GM23248 (cell line): ENCODE measurements at regions not wholly inside any gene's neighbourhood (a gene's known extent, or its start where the extent isn't known, plus 50 kb on each side); places are given as distances from the start of the nearest gene placed in this dataset.

Source experiments
- DNase-seq: peaks from one replicate; pipeline ENCODE4 v3.0.0-alpha.2; 2015
- H2AFZ ChIP-seq: fragments of 200-600 bp; sonication (generic); 2 replicates; pipeline ENCODE4 v1.6.1; 2016; ENCODE audit warnings: antibody characterized with exemption
- H3F3A ChIP-seq: fragments of 200-600 bp; sonication (generic); 2 replicates; pipeline ENCODE4 v1.6.1; 2016; ENCODE audit warnings: mild to moderate bottlenecking, antibody characterized with exemption, mixed run types; ENCODE audit not compliant: insufficient read depth
- H3K27ac ChIP-seq: fragments of 200-600 bp; sonication (generic); 2 replicates; pipeline ENCODE4 v1.5.1; 2016; ENCODE audit warnings: mild to moderate bottlenecking
- H3K27me3 ChIP-seq: fragments of 200-600 bp; sonication (generic); replicated peaks from 2 replicates; pipeline ENCODE4 v1.6.1; 2016; ENCODE audit warnings: mild to moderate bottlenecking; ENCODE audit not compliant: insufficient read depth
- H3K36me3 ChIP-seq: fragments of 200-600 bp; sonication (generic); 2 replicates; pipeline ENCODE4 v1.6.1; 2016; ENCODE audit warnings: low read depth, mild to moderate bottlenecking
- H3K4me1 ChIP-seq: fragments of 200-600 bp; sonication (generic); 2 replicates; pipeline ENCODE4 v1.6.1; 2016; ENCODE audit warnings: mild to moderate bottlenecking; ENCODE audit not compliant: insufficient read depth
- H3K4me2 ChIP-seq: fragments of 200-600 bp; sonication (generic); one replicate; pipeline ENCODE4 v1.6.1; 2016; ENCODE audit warnings: mild to moderate bottlenecking; ENCODE audit not compliant: unreplicated experiment
- H3K4me3 ChIP-seq: fragments of 200-600 bp; sonication (generic); 2 replicates; pipeline ENCODE4 v1.5.1; 2016; ENCODE audit warnings: mild to moderate bottlenecking
- H3K79me2 ChIP-seq: fragments of 200-600 bp; sonication (generic); 2 replicates; pipeline ENCODE4 v1.6.1; 2016; ENCODE audit warnings: mild to moderate bottlenecking; ENCODE audit not compliant: insufficient read depth
- H3K9ac ChIP-seq: fragments of 200-600 bp; sonication (generic); 2 replicates; pipeline ENCODE4 v1.6.1; 2016; ENCODE audit warnings: mild to moderate bottlenecking
- H3K9me2 ChIP-seq: fragments of 200-600 bp; sonication (generic); 2 replicates; pipeline ENCODE4 v1.6.1; 2016; ENCODE audit warnings: mixed run types, mild to moderate bottlenecking, moderate library complexity; ENCODE audit not compliant: insufficient read depth
- H3K9me3 ChIP-seq: fragments of 200-600 bp; sonication (generic); one replicate; pipeline ENCODE4 v1.6.1; 2017; ENCODE audit warnings: low read depth
- H4K20me1 ChIP-seq: fragments of 200-600 bp; sonication (generic); 2 replicates; pipeline ENCODE4 v1.6.0; 2016; ENCODE audit not compliant: insufficient read depth
- EZH2 ChIP-seq: fragments of 200-600 bp; sonication (generic); IDR thresholded peaks from 2 replicates; pipeline ENCODE4 v1.6.1; 2018; ENCODE audit warnings: antibody characterized with exemption, mild to moderate bottlenecking; ENCODE audit not compliant: insufficient read depth, poor library complexity, severe bottlenecking
- EZH2phosphoT487 ChIP-seq: fragments of 200-600 bp; sonication (generic); IDR thresholded peaks from 2 replicates; pipeline ENCODE4 v1.6.1; 2018; ENCODE audit warnings: antibody characterized with exemption, moderate library complexity, mild to moderate bottlenecking, low read depth; ENCODE audit not compliant: insufficient read depth
- WGBS, 2 experiments: methylation state at CpG; one replicate each; pipeline ENCODE4 v1.1.6; 2015 to 2017; ENCODE audit warnings: low lambda C conversion rate in 2 of 2, low coverage in 1 of 2; ENCODE audit errors: missing lambda C conversion rate in 2 of 2; 5-methylcytosine and 5-hydroxymethylcytosine counted together
- in situ Hi-C: fragments of 300-500 bp; cut with MboI; formaldehyde crosslinking; loops from 2 replicates; pipeline ENCODE4 v1.15.0; 2020

DNA sequence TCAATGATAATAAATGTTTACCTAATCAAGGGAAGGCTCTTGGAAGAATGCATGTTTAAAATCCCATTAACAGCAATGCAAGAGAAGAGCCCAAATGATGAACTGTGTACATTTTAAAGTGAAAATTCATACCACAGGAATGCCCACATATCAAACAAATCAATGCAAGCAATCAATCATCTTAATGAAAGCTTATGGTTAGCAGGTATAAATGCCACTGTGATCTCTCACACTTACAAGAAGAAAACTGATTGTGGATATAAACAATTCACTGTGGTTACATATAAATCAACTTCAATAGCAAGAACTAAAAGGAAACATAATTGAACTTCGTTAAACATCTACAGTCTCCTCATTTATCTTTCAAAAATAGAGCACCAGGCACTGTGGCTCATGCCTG lies 161.0 kb upstream of the RORB start:
- 0% methylated on average over 1 of the region's 1 CpG for WGBS, 2 experiments
- H3K4me2 ChIP-seq: no peak overlapping the region
- no peaks in the 10 kb centered on the region for H3K79me2 ChIP-seq
- no peaks in the 10 kb centered on the region for H3K36me3 ChIP-seq
- H3K4me1 ChIP-seq: no peaks in the 10 kb centered on the region
- H3K4me3 ChIP-seq: no peak overlapping the region
- no peak overlapping the region for H3K27ac ChIP-seq
- H3K9ac ChIP-seq: no peak overlapping the region
- no peak for DNase-seq
- no peak for TF ChIP-seq EZH2phosphoT487
- TF ChIP-seq EZH2: no peak
- H2AFZ ChIP-seq: no peak overlapping the region
- no peaks in the 10 kb centered on the region for H3K9me3 ChIP-seq
- no peaks in the 10 kb centered on the region for H3F3A ChIP-seq
- no peaks in the 10 kb centered on the region for H3K9me2 ChIP-seq
- no peaks in the 10 kb centered on the region for H3K27me3 ChIP-seq
- H4K20me1 ChIP-seq: no peaks in the 10 kb centered on the region
- in situ Hi-C loops: no loop called here

DNA sequence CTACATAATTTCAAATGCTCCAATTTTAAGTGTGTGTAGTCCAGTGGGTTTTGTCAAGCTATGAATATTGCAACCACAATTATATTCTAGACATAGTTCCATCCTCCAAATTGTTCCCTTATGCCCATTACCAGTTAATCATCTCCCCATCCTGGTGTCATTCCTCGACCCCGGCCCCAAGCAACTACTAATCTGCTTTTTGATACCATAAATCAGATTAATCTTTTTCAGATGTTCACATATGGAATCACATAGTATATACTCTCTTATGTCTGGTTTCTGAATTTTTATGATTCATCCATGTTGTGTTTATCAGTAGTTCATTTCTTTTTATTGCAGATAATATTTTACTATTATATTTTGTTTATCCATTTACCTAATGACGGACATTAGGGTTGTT lies 148.4 kb upstream of the RORB start:
- Histone ChIP-seq H3K9ac (no peak overlapping the region), H3K36me3 (no peaks in the 10 kb centered on the region), H3K4me2 (no peak overlapping the region), H3K4me1 (no peaks in the 10 kb centered on the region), H3K9me3 (no peaks in the 10 kb centered on the region), H2AFZ (no peak overlapping the region), H3K9me2 (no peaks in the 10 kb centered on the region), H3K79me2 (no peaks in the 10 kb centered on the region), H3F3A (no peaks in the 10 kb centered on the region), H3K4me3 (no peak overlapping the region), H3K27me3 (no peaks in the 10 kb centered on the region), H4K20me1 (no peaks in the 10 kb centered on the region), H3K27ac (no peak overlapping the region)
- WGBS, 2 experiments: 17 to 19% methylated on average over 3 of the region's 3 CpGs
- in situ Hi-C loops: no loop called here
- no peak for DNase-seq
- no peak for TF ChIP-seq EZH2phosphoT487
- TF ChIP-seq EZH2: no peak

DNA sequence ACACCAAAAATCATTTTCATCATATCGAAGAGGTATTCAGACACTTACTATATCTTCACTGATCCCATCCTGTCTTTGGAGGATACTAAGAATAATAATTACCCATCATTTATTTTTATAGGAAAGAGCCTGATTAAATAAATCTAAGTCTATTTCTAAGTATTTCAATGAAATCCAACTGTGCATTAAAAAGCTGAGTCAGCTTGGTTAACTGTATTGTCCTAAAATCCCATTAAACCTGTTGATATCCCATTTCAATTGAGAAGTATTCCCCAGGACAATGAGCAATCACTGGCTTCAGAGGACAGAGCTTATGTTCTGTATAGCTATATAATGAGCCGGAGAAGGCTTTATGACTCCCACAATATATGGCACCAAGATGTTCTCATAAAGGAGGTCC lies 142.0 kb upstream of the RORB start:
- H3K27ac ChIP-seq: no peak overlapping the region
- H3K36me3 ChIP-seq: no peaks in the 10 kb centered on the region
- WGBS, 2 experiments: 24 to 36% methylated on average over 2 of the region's 2 CpGs
- no peaks in the 10 kb centered on the region for H3K27me3 ChIP-seq
- no peak overlapping the region for H2AFZ ChIP-seq
- no peaks in the 10 kb centered on the region for H4K20me1 ChIP-seq
- in situ Hi-C loops: no loop called here
- no peak overlapping the region for H3K9ac ChIP-seq
- DNase-seq: no peak
- H3K4me1 ChIP-seq: no peaks in the 10 kb centered on the region
- no peak overlapping the region for H3K4me2 ChIP-seq
- H3F3A ChIP-seq: no peaks in the 10 kb centered on the region
- no peaks in the 10 kb centered on the region for H3K9me2 ChIP-seq
- H3K9me3 ChIP-seq: no peaks in the 10 kb centered on the region
- H3K4me3 ChIP-seq: no peak overlapping the region
- TF ChIP-seq EZH2phosphoT487 (no peak), EZH2 (no peak)
- H3K79me2 ChIP-seq: no peaks in the 10 kb centered on the region

DNA sequence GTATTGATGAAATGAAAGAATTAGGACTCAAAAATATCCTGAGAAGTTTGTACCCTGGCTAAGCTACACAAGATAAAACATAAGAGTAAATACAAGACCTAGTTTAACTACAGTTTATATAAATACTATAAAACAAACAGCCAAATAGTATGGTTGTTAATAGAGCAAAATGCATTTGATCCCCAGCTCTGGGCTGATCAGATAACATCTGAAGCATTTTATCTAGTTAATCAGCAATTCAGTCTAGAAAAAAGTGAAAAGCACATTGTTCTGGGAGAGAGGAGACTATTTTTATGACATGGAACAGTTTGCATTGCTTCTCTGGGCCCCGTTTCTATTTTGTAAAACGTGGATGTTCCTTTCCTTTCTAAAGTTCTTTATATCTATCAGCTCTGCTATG lies 139.6 kb upstream of the RORB start:
- no peak overlapping the region for H3K27ac ChIP-seq
- no peaks in the 10 kb centered on the region for H4K20me1 ChIP-seq
- H3K36me3 ChIP-seq: no peaks in the 10 kb centered on the region
- in situ Hi-C loops: no loop called here
- no peak for DNase-seq
- no peak overlapping the region for H3K4me3 ChIP-seq
- no peak overlapping the region for H3K9ac ChIP-seq
- WGBS, 2 experiments: 3% methylated on average over 2 of the region's 2 CpGs
- no peaks in the 10 kb centered on the region for H3K9me2 ChIP-seq
- no peaks in the 10 kb centered on the region for H3F3A ChIP-seq
- no peak overlapping the region for H2AFZ ChIP-seq
- no peaks in the 10 kb centered on the region for H3K27me3 ChIP-seq
- no peaks in the 10 kb centered on the region for H3K79me2 ChIP-seq
- no peaks in the 10 kb centered on the region for H3K4me1 ChIP-seq
- no peak overlapping the region for H3K4me2 ChIP-seq
- no peaks in the 10 kb centered on the region for H3K9me3 ChIP-seq
- TF ChIP-seq EZH2phosphoT487 (no peak), EZH2 (no peak)

GRCh38 chr9:74358959-74359358 lies 138.2 kb upstream of the RORB start:
- no peaks in the 10 kb centered on the region for H4K20me1 ChIP-seq
- TF ChIP-seq EZH2 (no peak), EZH2phosphoT487 (no peak)
- in situ Hi-C loops: no loop called here
- H3F3A ChIP-seq: no peaks in the 10 kb centered on the region
- H3K79me2 ChIP-seq: no peaks in the 10 kb centered on the region
- no peaks in the 10 kb centered on the region for H3K9me3 ChIP-seq
- H2AFZ ChIP-seq: no peak overlapping the region
- H3K9ac ChIP-seq: no peak overlapping the region
- no peak for DNase-seq
- H3K4me3 ChIP-seq: no peak overlapping the region
- H3K9me2 ChIP-seq: no peaks in the 10 kb centered on the region
- 19% methylated on average over 4 of the region's 4 CpGs for WGBS, 2 experiments
- no peaks in the 10 kb centered on the region for H3K4me1 ChIP-seq
- H3K4me2 ChIP-seq: no peak overlapping the region
- no peaks in the 10 kb centered on the region for H3K36me3 ChIP-seq
- H3K27ac ChIP-seq: no peak overlapping the region
- no peaks in the 10 kb centered on the region for H3K27me3 ChIP-seq
